ENCODE measurements at regions not wholly inside any gene's neighbourhood (a gene's known extent, or its start where the extent isn't known, plus 50 kb on each side); places are given as distances from the start of the nearest gene placed in this dataset.
A peak's percentile ranks its signal among the peaks of the same experiment; 100 is the strongest.
"Not testable (repeated sequence)": the region's sequence is repeated elsewhere in the genome, so short reads cannot be mapped to it uniquely, and the experiment has no call there.

DNA sequence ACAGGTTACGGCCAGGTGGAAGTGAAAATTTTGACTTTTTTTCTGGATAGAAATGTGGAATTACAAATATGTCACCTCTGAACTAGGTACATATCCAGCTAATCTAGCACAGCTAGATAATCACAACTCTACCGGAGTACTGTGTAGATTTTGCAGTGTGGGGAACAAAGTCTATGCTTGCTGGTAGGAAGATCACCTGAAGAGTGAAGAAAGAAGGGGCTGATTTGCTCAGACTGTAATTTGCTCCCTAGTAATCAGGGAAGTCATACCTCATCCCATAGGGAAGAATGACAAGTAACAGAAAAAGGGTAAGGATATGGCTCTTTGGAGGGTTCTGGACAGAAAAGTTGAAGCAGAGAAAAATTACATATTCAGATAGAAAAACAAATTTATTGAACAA lies 319.6 kb upstream of the TMPRSS15 start:
- no peak overlapping the region for H3K9ac ChIP-seq (ENCODE audit: insufficient read length, low read depth)
- TF ChIP-seq YY1 (IDR thresholded peaks at IDR 0.05; ENCODE audit: insufficient read depth, insufficient read length) = no peak
- no peak for TF ChIP-seq SUZ12 (IDR thresholded peaks at IDR 0.05; ENCODE audit: extremely low read depth, insufficient read depth, insufficient read length)
- TF ChIP-seq ZNF274 (IDR thresholded peaks at IDR 0.05; ENCODE audit: low read depth, low read length) = no peak
- no peaks in the 10 kb centered on the region for H3K9me3 ChIP-seq (ENCODE audit: insufficient read depth, low read length)
- H3K27me3 ChIP-seq (ENCODE audit: insufficient read depth, insufficient read length) = no peaks in the 10 kb centered on the region
- H3K4me3 ChIP-seq (ENCODE audit: insufficient read length, low read depth) = no peak overlapping the region
- no peaks in the 10 kb centered on the region for H3K36me3 ChIP-seq (ENCODE audit: insufficient read depth, insufficient read length, low read length)
- no peak for DNase-seq (ENCODE audit: low read depth, low spot score)
- no peaks in the 10 kb centered on the region for H3K4me1 ChIP-seq (ENCODE audit: insufficient read depth, insufficient read length)

DNA sequence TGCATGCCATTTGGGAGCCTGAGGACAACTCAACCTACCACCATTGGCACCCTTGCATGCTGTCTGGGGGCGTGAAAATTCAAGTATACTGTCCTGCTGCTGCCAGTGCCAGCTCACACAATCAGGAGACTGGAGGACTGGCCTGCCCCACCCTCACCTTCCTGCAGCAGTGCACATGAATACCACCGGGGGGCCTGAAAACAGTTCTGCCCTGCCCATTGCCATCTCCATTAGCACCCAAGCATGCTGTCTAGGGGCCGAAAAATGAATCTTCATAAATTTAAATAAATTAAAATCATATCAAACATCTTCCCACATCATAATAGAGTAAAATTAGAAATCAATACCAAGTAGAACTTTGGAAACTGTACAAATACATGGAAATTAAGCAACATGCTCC lies 322.1 kb upstream of the TMPRSS15 start:
- no peaks in the 10 kb centered on the region for H3K4me1 ChIP-seq (ENCODE audit: insufficient read depth, insufficient read length)
- no peak overlapping the region for H3K9ac ChIP-seq (ENCODE audit: insufficient read length, low read depth)
- peak; percentile 22 for DNase-seq (ENCODE audit: low read depth, low spot score)
- no peak overlapping the region for H3K4me3 ChIP-seq (ENCODE audit: insufficient read length, low read depth)
- TF ChIP-seq ZNF274 (IDR thresholded peaks at IDR 0.05; ENCODE audit: low read depth, low read length) = no peak
- H3K9me3 ChIP-seq (ENCODE audit: insufficient read depth, low read length) = no peaks in the 10 kb centered on the region
- H3K36me3 ChIP-seq (ENCODE audit: insufficient read depth, insufficient read length, low read length) = no peaks in the 10 kb centered on the region
- H3K27me3 ChIP-seq (ENCODE audit: insufficient read depth, insufficient read length) = no peaks in the 10 kb centered on the region

- no peak overlapping the region for H3K9ac ChIP-seq (ENCODE audit: insufficient read length, low read depth)
- no peak overlapping the region for H3K4me3 ChIP-seq (ENCODE audit: insufficient read length, low read depth)
- TF ChIP-seq ZNF274 (IDR thresholded peaks at IDR 0.05; ENCODE audit: low read depth, low read length) = no peak
- H3K9me3 ChIP-seq (ENCODE audit: insufficient read depth, low read length) = no peaks in the 10 kb centered on the region
- DNase-seq (ENCODE audit: low read depth, low spot score) = no peak
- no peaks in the 10 kb centered on the region for H3K36me3 ChIP-seq (ENCODE audit: insufficient read depth, insufficient read length, low read length)
- no peaks in the 10 kb centered on the region for H3K27me3 ChIP-seq (ENCODE audit: insufficient read depth, insufficient read length)
- H3K4me1 ChIP-seq (ENCODE audit: insufficient read depth, insufficient read length) = no peaks in the 10 kb centered on the region
Measured at GRCh38 chr21:18741954-18742353, 338.4 kb upstream of the TMPRSS15 start.

- TF ChIP-seq ZNF274 (IDR thresholded peaks at IDR 0.05; ENCODE audit: low read depth, low read length) (no peak), YY1 (IDR thresholded peaks at IDR 0.05; ENCODE audit: insufficient read depth, insufficient read length) (no peak), SUZ12 (IDR thresholded peaks at IDR 0.05; ENCODE audit: extremely low read depth, insufficient read depth, insufficient read length) (no peak)
- Histone ChIP-seq H3K4me1 (ENCODE audit: insufficient read depth, insufficient read length) (no peaks in the 10 kb centered on the region), H3K36me3 (ENCODE audit: insufficient read depth, insufficient read length, low read length) (no peaks in the 10 kb centered on the region), H3K9ac (ENCODE audit: insufficient read length, low read depth) (no peak overlapping the region), H3K9me3 (ENCODE audit: insufficient read depth, low read length) (no peaks in the 10 kb centered on the region), H3K27me3 (ENCODE audit: insufficient read depth, insufficient read length) (no peaks in the 10 kb centered on the region), H3K4me3 (ENCODE audit: insufficient read length, low read depth) (no peak overlapping the region)
- DNase-seq (ENCODE audit: low read depth, low spot score) = no peak
Measured at GRCh38 chr21:18743531-18743930, 339.9 kb upstream of the TMPRSS15 start.

DNA sequence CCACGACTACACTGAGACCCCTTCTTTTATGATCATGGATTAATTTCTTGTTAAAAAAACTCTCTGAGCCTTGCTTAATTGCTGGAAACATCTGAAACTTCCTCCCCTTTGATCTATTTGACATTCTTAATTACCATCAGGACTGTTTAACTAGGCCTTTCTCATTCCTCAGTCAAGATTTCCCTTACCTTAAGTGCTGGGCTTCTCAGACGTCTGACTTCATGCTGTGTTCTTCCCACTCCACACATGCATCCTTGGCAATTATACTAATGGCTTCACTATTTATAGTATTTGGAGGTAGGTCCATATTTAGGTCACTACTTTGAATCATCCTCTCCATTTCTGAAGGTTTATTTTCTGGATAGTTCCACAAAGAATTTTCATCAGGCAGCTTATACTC lies 341.3 kb upstream of the TMPRSS15 start:
- no peaks in the 10 kb centered on the region for H3K36me3 ChIP-seq (ENCODE audit: insufficient read depth, insufficient read length, low read length)
- no peaks in the 10 kb centered on the region for H3K27me3 ChIP-seq (ENCODE audit: insufficient read depth, insufficient read length)
- no peaks in the 10 kb centered on the region for H3K4me1 ChIP-seq (ENCODE audit: insufficient read depth, insufficient read length)
- no peak overlapping the region for H3K4me3 ChIP-seq (ENCODE audit: insufficient read length, low read depth)
- H3K9ac ChIP-seq (ENCODE audit: insufficient read length, low read depth) = no peak overlapping the region
- 0 out of 2 replicates have a peak, but pooled peaks cover 1% of the 10 kb centered on the region for H3K9me3 ChIP-seq (ENCODE audit: insufficient read depth, low read length)
- TF ChIP-seq YY1 (IDR thresholded peaks at IDR 0.05; ENCODE audit: insufficient read depth, insufficient read length) (no peak), SUZ12 (IDR thresholded peaks at IDR 0.05; ENCODE audit: extremely low read depth, insufficient read depth, insufficient read length) (no peak), ZNF274 (IDR thresholded peaks at IDR 0.05; ENCODE audit: low read depth, low read length) (no peak)
- peak; percentile 23 for DNase-seq (ENCODE audit: low read depth, low spot score)

- not testable (repeated sequence) for H3K9me3 ChIP-seq (ENCODE audit: insufficient read depth, low read length); H3K4me3 ChIP-seq (ENCODE audit: insufficient read length, low read depth); H3K36me3 ChIP-seq (ENCODE audit: insufficient read depth, insufficient read length, low read length); H3K4me1 ChIP-seq (ENCODE audit: insufficient read depth, insufficient read length); H3K9ac ChIP-seq (ENCODE audit: insufficient read length, low read depth); H3K27me3 ChIP-seq (ENCODE audit: insufficient read depth, insufficient read length); DNase-seq (ENCODE audit: low read depth, low spot score)
Measured at GRCh38 chr21:18752894-18753293, 349.3 kb upstream of the TMPRSS15 start.

- H3K4me1 ChIP-seq (ENCODE audit: insufficient read depth, insufficient read length); H3K9ac ChIP-seq (ENCODE audit: insufficient read length, low read depth); H3K9me3 ChIP-seq (ENCODE audit: insufficient read depth, low read length); DNase-seq (ENCODE audit: low read depth, low spot score); H3K4me3 ChIP-seq (ENCODE audit: insufficient read length, low read depth); H3K27me3 ChIP-seq (ENCODE audit: insufficient read depth, insufficient read length); H3K36me3 ChIP-seq (ENCODE audit: insufficient read depth, insufficient read length, low read length): not testable (repeated sequence)
Measured at GRCh38 chr21:18756272-18756671, 352.7 kb upstream of the TMPRSS15 start.

DNA sequence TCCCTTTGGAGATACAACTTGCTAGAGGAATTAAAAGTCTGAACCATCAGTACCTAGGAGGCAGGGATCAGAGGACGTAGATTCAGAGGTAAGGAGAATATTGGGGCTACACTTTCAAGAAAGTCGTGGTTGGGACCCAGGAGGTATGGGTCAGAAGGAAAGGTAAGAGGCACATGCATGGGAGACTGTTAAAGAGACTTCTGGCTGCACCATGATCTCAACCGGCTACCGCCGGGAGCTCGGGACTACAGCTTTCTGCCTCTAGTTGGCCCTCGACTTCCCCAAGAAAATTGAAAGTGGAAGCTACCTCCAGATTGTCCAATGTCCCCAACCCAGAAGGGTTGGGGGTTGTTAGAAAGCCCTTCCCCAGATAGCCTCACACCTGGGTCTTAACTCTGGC lies 355.7 kb upstream of the TMPRSS15 start:
- Histone ChIP-seq H3K27me3 (ENCODE audit: insufficient read depth, insufficient read length) (no peaks in the 10 kb centered on the region), H3K4me1 (ENCODE audit: insufficient read depth, insufficient read length) (no peaks in the 10 kb centered on the region), H3K36me3 (ENCODE audit: insufficient read depth, insufficient read length, low read length) (no peaks in the 10 kb centered on the region), H3K9me3 (ENCODE audit: insufficient read depth, low read length) (no peaks in the 10 kb centered on the region), H3K4me3 (ENCODE audit: insufficient read length, low read depth) (no peak overlapping the region), H3K9ac (ENCODE audit: insufficient read length, low read depth) (no peak overlapping the region)
- DNase-seq (ENCODE audit: low read depth, low spot score) = no peak
- no peak for TF ChIP-seq ZNF274 (IDR thresholded peaks at IDR 0.05; ENCODE audit: low read depth, low read length)
- no peak for TF ChIP-seq YY1 (IDR thresholded peaks at IDR 0.05; ENCODE audit: insufficient read depth, insufficient read length)
- no peak for TF ChIP-seq SUZ12 (IDR thresholded peaks at IDR 0.05; ENCODE audit: extremely low read depth, insufficient read depth, insufficient read length)

All from NT2/D1 (cell line).